ENCODE measurements at regions not wholly inside any gene's neighbourhood (a gene's known extent, or its start where the extent isn't known, plus 50 kb on each side); places are given as distances from the start of the nearest gene placed in this dataset.
A peak's percentile ranks its signal among the peaks of the same experiment; 100 is the strongest.

GRCh38 chr2:56540916-56541315, 357.1 kb downstream of the CCDC85A start:
- H3K9me3 ChIP-seq (ENCODE audit: low read depth) = no peaks in the 10 kb centered on the region
- no peaks in the 10 kb centered on the region for H3K27me3 ChIP-seq
- no peak for DNase-seq (ENCODE audit: low read depth in 1 of 2, low spot score in 1 of 2)
- no peaks in the 10 kb centered on the region for H3K36me3 ChIP-seq
- H3K27ac ChIP-seq = no peak overlapping the region
- no peak overlapping the region for H3K4me3 ChIP-seq
- TF ChIP-seq CTCF (IDR thresholded peaks at IDR 0.05; ENCODE audit: low read depth, low read length) = no peak
- no peaks in the 10 kb centered on the region for H3K4me1 ChIP-seq (ENCODE audit: low read depth)

DNA sequence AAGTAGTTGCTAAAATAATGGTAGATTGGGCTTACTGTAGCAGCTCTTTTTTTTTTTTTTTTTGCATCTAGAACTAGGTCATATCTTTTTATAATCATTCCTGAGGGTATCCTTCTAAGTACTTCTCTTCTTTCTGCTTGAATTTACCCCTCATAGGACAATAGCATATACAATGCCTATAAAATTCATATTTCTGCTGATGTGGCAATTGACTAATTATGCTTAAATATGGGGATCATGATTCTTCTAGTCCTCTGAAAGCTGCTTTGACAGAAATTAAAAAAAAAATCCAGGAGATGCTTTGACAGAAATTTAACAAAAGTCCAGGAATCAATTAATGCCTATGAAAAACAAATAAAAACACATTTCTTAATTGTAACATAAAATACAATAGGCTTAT, 358.4 kb downstream of the CCDC85A start:
- H3K36me3 ChIP-seq = no peaks in the 10 kb centered on the region
- no peaks in the 10 kb centered on the region for H3K9me3 ChIP-seq (ENCODE audit: low read depth)
- no peak overlapping the region for H3K27ac ChIP-seq
- no peaks in the 10 kb centered on the region for H3K27me3 ChIP-seq
- no peak overlapping the region for H3K4me3 ChIP-seq
- H3K4me1 ChIP-seq (ENCODE audit: low read depth) = no peaks in the 10 kb centered on the region
- DNase-seq (ENCODE audit: low read depth in 1 of 2, low spot score in 1 of 2) = no peak
- TF ChIP-seq CTCF (IDR thresholded peaks at IDR 0.05; ENCODE audit: low read depth, low read length) = no peak

- Histone ChIP-seq H3K9me3 (ENCODE audit: low read depth) (no peaks in the 10 kb centered on the region), H3K4me1 (ENCODE audit: low read depth) (no peaks in the 10 kb centered on the region), H3K27ac (no peak overlapping the region), H3K36me3 (no peaks in the 10 kb centered on the region), H3K4me3 (no peak overlapping the region), H3K27me3 (no peaks in the 10 kb centered on the region)
- no peak for DNase-seq (ENCODE audit: low read depth in 1 of 2, low spot score in 1 of 2)
- no peak for TF ChIP-seq CTCF (IDR thresholded peaks at IDR 0.05; ENCODE audit: low read depth, low read length)
Observed at GRCh38 chr2:56565143-56565542, 381.4 kb downstream of the CCDC85A start.

DNA sequence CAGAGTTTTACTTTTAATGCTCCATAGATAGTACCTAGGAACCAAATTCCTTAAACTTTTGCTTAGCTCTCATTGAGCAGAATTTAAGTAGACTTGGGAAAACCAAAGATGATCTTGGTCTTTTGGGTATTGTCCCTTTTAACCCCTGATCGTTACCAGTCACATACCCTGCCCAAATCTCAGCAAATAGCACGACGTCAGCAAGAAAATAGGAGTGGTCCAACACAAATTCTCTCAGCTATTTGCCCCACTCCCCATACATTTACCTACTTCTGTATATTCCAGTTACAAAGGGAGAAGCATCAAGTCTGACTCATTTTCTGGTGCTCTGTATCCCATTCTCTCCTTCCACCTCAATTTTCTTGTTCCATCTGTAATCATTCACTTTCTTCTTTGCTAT, 387.3 kb downstream of the CCDC85A start:
- H3K27me3 ChIP-seq = peaks cover 2% of the 10 kb centered on the region
- no peak overlapping the region for H3K27ac ChIP-seq
- no peak for DNase-seq (ENCODE audit: low read depth in 1 of 2, low spot score in 1 of 2)
- no peak overlapping the region for H3K4me3 ChIP-seq
- H3K4me1 ChIP-seq (ENCODE audit: low read depth) = no peaks in the 10 kb centered on the region
- TF ChIP-seq CTCF (IDR thresholded peaks at IDR 0.05; ENCODE audit: low read depth, low read length) = no peak
- H3K36me3 ChIP-seq = no peaks in the 10 kb centered on the region
- no peaks in the 10 kb centered on the region for H3K9me3 ChIP-seq (ENCODE audit: low read depth)

GRCh38 chr2:56576001-56576400, 392.2 kb downstream of the CCDC85A start:
- DNase-seq (ENCODE audit: low read depth in 1 of 2, low spot score in 1 of 2) = no peak
- H3K36me3 ChIP-seq = no peaks in the 10 kb centered on the region
- peaks cover 2% of the 10 kb centered on the region for H3K27me3 ChIP-seq
- no peak for TF ChIP-seq CTCF (IDR thresholded peaks at IDR 0.05; ENCODE audit: low read depth, low read length)
- no peak overlapping the region for H3K27ac ChIP-seq
- H3K9me3 ChIP-seq (ENCODE audit: low read depth) = no peaks in the 10 kb centered on the region
- H3K4me1 ChIP-seq (ENCODE audit: low read depth) = no peaks in the 10 kb centered on the region
- H3K4me3 ChIP-seq = no peak overlapping the region

DNA sequence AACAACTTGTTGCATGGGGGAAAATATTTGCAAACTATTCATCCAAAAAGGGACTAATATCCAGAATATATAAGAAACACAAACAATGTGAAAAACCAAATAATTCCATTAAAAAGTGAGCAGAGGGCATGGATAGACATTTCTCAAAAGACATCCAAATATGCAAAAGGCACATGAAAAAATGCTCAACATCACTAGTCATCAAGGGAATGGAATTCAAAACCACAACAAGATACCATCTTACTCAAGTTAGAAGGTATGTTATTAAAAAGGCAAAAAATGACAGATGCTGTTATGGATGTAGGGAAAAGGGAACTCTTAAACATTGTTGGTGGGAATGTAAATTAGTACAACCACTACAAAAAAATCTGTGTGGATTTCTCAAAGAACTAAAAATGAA, 396.5 kb downstream of the CCDC85A start:
- Histone ChIP-seq H3K4me3 (no peak overlapping the region), H3K9me3 (ENCODE audit: low read depth) (no peaks in the 10 kb centered on the region), H3K36me3 (no peaks in the 10 kb centered on the region), H3K4me1 (ENCODE audit: low read depth) (no peaks in the 10 kb centered on the region), H3K27ac (no peak overlapping the region), H3K27me3 (no peaks in the 10 kb centered on the region)
- DNase-seq (ENCODE audit: low read depth in 1 of 2, low spot score in 1 of 2) = peak in 1 of 2 donors; percentile 8
- no peak for TF ChIP-seq CTCF (IDR thresholded peaks at IDR 0.05; ENCODE audit: low read depth, low read length)

Data from cardiac muscle cell (in vitro differentiated cells and primary cell).